GM12801 (cell line): ENCODE measurements at regions not wholly inside any gene's neighbourhood (a gene's known extent, or its start where the extent isn't known, plus 50 kb on each side); places are given as distances from the start of the nearest gene placed in this dataset.

ENCODE experiments used
- TF ChIP-seq, protein P1 (sequence below): IDR thresholded peaks from one replicate; pipeline ENCODE4 v1.5.1; 2011; ENCODE audit warnings: control low read depth; ENCODE audit not compliant: insufficient read length; ENCODE audit errors: extremely low read depth

DNA sequence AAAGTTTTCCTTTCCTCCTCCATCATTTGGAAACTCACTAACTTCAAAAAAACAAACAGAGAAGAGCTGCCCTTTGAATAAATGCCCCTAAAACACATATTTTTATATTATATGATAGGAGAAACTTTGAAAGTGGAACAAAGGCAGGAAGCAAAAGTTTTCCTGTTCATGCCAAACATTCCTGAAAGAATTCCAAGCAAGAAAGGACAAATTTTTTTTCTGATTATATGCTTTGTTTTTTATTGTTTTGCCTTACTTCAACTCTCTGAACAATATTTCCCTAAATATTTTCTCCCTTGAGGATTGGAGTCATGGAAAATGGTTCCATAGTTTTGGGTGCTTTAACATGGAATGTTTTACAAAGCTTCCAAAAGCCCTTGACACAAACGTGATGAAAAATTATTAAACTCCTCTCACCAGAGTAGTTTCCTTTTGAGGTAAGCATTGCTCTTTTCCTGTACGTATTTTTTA, 638.5 kb upstream of the CAMK1G start:
- TF ChIP-seq, protein P1, sequence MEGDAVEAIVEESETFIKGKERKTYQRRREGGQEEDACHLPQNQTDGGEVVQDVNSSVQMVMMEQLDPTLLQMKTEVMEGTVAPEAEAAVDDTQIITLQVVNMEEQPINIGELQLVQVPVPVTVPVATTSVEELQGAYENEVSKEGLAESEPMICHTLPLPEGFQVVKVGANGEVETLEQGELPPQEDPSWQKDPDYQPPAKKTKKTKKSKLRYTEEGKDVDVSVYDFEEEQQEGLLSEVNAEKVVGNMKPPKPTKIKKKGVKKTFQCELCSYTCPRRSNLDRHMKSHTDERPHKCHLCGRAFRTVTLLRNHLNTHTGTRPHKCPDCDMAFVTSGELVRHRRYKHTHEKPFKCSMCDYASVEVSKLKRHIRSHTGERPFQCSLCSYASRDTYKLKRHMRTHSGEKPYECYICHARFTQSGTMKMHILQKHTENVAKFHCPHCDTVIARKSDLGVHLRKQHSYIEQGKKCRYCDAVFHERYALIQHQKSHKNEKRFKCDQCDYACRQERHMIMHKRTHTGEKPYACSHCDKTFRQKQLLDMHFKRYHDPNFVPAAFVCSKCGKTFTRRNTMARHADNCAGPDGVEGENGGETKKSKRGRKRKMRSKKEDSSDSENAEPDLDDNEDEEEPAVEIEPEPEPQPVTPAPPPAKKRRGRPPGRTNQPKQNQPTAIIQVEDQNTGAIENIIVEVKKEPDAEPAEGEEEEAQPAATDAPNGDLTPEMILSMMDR = no peak

DNA sequence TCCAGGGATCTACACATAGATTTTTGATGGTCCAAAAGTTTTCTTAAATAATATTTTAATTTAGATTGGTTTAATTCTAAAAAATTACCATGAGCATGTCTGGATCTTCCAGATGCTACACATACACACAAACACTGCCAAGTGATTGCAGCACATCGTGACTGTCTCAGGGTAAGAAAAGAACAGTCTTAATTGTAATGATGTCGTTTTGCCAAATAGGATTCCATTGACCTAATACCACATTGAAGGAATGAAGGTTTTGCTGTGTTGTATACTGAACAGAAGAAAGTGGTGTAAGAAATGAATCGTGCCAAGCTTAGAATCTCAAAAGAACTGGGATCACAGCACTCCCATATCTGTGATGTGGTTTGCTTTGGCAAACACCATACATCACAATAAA, 633.3 kb upstream of the CAMK1G start:
- TF ChIP-seq, protein P1 = no peak

DNA sequence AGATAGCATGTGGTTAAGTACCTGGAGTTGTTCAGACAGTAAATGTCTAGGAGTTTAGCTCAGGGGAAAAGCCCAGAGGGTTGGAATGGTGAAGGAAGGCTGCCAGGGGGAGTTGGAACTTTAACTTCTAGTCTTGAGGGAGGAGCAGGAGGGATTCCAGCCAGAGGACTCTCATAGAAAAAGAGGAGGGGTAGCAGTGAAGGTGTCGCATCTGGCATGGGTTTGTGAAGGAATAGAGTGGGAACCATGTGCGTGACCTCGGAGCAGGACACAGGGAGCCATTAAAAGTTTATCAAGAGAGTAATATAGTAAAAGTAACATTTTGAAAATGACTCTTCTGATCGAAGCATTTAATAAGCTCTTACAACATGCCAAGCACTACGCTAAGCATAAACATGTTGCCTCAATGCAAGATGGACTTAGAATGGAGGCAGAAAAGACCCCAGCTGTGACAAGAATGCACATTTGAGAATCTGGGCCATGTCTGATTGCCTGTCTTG, 632.4 kb upstream of the CAMK1G start:
- TF ChIP-seq, protein P1 = no peak

DNA sequence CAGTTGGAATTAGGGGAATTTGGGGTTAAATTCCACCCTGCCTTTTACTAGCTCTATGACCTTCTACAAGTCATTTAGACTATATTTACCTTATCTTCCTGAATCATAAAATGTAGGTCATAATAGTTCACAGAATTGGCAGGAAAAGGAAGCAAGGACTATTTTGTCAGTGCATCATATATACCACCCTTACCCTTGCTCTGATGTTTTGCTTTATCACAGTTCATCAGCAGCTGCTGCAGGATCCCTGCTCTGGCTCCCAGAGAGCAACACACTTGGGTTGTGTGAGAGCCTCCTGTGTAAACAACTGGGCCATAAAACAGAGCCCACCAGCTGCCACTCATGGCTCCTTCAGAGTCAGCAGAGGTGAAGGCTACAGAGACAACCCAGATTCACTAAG, 631.6 kb upstream of the CAMK1G start:
- TF ChIP-seq, protein P1 = no peak

DNA sequence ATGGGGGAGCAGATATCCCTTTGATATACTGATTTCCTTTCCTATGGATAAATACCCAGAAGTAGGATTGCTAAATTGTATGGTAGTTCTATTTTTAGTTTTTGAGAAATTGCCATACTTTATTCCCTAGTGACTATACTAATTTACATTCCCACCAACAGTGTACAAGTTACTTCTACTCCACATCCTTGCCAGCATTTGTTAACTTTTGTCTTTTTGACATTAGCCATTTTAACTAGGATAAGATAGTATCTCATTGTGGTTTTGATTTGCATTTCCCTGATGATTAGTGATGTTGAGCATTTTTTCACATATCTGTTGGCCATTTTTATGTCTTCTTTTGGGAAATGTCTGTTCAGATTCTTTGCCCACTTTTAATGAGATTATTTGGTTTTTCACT, 620.6 kb upstream of the CAMK1G start:
- TF ChIP-seq, protein P1 = no peak

DNA sequence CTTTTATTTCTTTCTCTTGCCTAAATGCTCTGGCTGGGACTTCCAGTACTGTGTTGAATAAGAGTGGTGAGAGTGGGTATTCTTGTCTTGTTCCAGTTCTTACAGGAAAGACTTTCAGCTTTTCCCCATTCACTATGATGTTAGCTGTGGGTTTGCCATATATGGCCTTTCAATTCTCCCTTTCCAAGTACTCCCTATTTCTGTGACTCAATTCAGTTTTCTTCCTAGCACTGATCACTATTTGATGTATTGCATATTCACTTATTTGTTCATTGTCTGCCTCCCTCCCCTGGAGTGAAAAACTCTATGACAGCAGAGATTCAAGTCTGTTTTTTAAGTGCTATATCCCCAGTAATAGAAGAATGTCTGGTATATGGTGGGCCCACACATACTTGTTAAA, 618.2 kb upstream of the CAMK1G start:
- TF ChIP-seq, protein P1 = no peak

DNA sequence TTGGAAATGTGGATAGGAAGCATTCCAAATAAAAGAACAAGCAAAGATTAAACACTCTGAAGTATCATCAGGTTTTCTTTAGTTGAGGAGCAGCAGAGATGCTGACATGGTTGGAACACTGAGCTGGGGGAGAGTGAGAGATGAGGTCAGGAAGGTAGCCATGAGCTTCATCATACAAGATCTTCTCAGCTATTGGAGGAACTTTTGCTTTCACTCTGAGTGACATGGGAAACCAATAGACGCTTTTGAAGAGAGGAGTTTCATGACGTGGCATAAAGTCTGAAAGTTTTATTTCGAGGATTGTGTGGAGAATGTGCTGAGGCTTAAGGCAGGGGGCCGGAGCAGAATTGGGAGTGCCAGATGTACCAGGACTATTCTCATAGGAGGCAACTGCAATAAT, 616.2 kb upstream of the CAMK1G start:
- TF ChIP-seq, protein P1 = no peak
